GM18508 (cell line): ENCODE measurements at regions not wholly inside any gene's neighbourhood (a gene's known extent, or its start where the extent isn't known, plus 50 kb on each side); places are given as distances from the start of the nearest gene placed in this dataset.
A peak's percentile ranks its signal among the peaks of the same experiment; 100 is the strongest.

Experiments
- ATAC-seq: cut with Tn5 transposase; IDR thresholded peaks from one replicate; pipeline ENCODE4 v1.9.1; 2021; ENCODE audit warnings: moderate number of reproducible peaks; ENCODE audit not compliant: insufficient read depth, unreplicated experiment

- ATAC-seq, result no peak
Observed at GRCh38 chr18:51391731-51392130, 194.2 kb upstream of the MEX3C start.

DNA sequence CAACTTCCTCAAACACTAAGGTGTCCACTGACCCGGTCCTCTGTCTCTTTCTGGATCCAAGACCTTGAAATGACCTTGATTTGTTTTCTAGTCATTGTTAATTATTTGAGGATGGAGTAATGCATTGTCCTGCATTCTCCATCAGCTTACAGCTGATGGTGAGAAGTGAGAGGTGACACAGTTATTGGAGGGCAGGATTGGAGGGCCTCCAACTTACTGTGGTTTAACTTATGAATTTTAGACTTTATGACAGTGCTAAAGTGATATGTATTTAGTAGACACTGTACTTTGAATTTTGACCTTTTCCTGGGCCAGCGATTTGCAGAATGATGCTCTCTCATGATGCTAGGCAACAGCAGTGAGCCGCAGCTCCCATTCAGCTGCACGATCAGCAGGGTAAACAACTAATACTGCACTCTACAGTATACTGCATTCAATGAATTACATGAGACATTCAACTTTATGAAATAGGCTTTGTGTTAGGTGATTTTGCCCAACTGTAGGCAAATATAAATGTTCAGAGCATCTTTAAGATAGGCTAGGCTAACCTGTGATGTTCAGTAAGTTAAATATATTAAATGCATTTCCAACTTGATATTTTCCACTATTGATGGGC is 200.0 kb upstream of the MEX3C start:
- no peak for ATAC-seq

- ATAC-seq, result no peak
Observed at GRCh38 chr18:51398104-51398503, 200.6 kb upstream of the MEX3C start.

DNA sequence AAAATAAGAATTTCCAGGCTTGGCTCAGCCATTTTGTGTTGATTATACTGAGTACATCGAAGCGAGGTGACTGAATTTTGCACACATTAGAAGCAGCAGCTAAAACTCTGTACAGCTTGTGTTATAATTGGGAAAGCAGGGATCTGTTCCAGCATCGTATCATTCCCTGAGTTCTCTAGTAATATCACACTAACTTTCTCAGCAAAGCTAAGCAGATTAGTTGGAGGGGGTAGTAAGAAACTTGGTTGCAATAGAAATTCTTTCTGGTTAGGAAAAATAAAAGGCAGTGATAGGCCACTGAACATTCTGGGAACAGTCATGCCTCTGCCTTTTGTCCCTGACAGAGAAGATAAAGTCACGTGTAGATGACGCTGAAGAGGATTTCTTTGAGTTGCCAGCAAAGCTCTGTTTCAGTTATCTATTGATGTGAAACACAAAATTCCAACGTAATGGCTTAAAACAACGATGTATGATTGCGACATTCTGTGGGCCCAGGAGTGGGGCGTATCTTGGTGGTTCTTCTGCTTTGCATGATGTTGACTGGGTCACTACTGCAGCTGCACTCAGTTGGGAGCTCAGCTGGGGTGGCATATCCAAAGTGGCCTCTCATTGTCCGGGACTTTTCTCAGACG is 202.1 kb upstream of the MEX3C start:
- no peak for ATAC-seq

DNA sequence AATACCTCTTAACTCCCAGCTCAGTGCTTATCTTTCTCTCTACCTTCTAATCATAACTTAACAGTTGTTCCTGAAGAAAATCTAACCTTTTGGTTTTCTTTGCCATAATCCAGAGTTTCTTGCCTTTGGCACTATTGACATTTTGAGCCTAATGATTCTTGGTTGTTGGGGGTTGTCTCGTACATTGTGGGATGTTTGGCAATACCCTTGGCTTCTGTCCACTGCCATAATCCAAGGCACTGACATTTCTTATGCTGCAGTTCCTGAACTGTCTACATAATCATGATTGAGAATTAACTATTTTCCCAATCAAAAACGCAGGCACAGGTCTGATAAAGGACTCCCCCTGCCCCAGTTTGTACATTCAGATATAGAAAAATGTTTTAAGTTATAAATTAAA is 203.2 kb upstream of the MEX3C start:
- no peak for ATAC-seq

GRCh38 chr18:51401912-51402311 is 204.4 kb upstream of the MEX3C start:
- no peak for ATAC-seq

GRCh38 chr18:51404620-51405019 is 207.1 kb upstream of the MEX3C start:
- no peak for ATAC-seq

DNA sequence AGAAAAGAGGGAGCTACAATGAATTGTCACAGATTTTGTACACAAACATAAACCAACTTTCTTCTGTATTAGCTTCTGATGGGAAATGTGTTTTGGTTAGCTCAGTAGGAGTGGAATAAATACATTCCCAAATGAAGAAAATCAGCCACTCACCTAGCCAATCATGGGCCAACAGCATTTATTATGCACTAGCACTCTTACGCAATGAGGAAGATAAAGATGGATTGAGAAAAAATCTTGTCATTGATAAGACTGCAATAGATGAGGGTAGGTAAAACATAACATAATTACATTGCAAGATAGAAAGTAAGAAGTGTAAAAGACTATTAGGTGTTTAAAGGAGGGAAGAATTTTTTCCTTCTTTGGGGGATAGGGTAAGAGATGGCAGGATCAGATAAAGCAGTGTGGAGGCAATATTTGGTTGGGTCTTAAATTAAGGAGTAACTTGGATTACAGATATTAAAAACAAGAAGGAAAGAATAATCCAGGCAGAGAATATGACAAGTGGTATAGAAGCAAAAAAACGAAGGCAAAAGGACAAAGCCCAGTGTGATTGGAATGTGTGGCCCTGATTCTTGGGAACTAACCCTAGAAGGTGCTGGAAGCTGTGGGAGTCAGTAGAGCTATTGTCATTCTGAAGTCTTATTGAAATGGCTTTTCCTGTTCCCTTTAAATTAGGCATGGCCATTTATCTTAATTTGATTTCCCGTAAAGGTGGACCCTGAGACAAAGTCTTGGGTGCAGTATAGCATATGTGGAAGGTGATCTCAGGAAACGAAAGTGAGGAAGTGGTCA is 208.4 kb upstream of the MEX3C start:
- no peak for ATAC-seq

GRCh38 chr18:51417643-51418483 is 220.4 kb upstream of the MEX3C start:
- ATAC-seq, result no peak

DNA sequence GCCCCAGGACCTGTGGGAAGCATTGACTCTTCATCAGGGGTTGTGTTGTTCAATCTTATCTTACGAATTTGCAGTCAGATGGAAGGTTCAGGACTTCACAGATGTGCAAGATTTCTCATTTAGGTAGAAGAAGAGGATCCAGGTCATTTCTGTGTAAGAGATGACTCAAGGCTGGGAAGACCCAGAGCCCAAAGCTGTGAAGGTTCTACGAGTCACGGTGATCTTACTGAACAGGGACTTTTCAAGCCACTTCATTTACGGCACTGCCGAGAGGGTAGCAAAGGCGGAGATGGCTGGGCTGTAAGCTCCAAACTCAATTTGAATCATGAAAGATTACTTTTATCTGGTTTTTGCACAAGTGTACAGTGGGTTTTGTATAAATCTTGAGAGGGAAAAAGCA is 228.0 kb upstream of the MEX3C start:
- ATAC-seq, result peak; percentile 60

GRCh38 chr18:51425889-51426288 is 228.4 kb upstream of the MEX3C start:
- peak; percentile 32 for ATAC-seq

- ATAC-seq, result no peak
Observed at GRCh38 chr18:51426996-51427395, 229.5 kb upstream of the MEX3C start.

GRCh38 chr18:51429644-51430043 is 232.2 kb upstream of the MEX3C start:
- ATAC-seq, result no peak

DNA sequence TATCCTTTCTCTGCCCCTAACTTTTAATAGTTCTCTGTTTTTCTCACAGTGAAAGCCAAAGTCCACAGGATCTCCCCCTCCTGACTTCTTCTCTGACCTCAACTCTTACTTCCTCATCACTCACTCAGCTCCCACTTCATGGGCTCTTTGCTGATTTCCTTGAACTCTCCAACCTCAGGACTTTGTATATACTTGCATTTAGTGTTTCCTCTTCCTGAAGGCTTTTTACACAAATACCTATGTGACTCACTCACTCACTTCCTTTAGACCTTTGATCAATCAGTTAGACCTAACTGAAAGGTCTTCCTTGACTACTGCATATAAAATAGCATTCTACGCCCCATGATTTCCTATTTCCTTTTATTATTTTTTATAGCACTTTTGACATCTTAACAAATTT is 233.1 kb upstream of the MEX3C start:
- no peak for ATAC-seq

DNA sequence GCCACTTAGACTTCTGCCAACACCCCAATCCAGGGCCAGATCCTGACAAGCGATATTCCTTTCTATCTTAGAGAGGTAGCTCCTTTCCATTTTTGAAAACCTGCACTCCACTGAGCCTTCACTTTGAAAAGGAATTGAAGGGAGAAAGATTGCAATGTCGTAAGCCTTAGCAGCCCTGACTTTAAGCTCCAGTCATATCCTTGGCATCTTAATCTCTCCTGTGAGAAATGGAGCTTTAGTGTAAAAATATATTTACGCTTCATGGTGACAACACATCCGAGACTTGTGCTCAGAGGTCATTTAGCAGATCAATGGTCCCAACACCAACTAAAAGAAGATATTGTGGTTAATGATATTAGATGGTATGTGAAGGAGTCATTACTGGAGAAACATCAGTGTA is 235.8 kb upstream of the MEX3C start:
- ATAC-seq, result no peak

- no peak for ATAC-seq
Observed at GRCh38 chr18:51433881-51434280, 236.4 kb upstream of the MEX3C start.

- ATAC-seq, result no peak
Observed at GRCh38 chr18:51437280-51438271, 240.1 kb upstream of the MEX3C start.

GRCh38 chr18:51438797-51439350 is 241.4 kb upstream of the MEX3C start:
- ATAC-seq, result no peak

DNA sequence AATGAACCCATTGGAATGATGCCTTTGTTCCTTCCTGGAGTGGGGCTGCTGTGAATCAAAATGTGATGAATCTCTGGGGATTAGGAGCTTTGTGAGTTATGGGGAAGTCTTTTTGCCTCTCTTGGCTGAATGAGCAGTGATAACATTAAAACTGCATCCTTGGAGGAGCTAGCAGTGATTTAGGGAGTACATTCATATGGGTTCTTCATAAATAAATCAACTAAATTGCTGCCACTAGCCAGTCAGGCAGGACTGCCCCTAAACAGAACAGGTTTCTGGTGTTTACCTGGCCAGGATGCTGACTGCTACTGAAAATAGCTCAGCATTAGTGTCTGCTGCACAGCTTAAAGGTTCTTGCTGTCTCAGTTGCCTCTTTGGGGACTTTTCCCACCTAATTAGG is 244.5 kb upstream of the MEX3C start:
- ATAC-seq, result no peak
